Breast epithelium (tissue), 4 donors: ENCODE measurements at regions not wholly inside any gene's neighbourhood (a gene's known extent, or its start where the extent isn't known, plus 50 kb on each side); places are given as distances from the start of the nearest gene placed in this dataset.

Experiments
- DNase-seq, 2 donors: peaks; one replicate each; pipeline ENCODE4 v3.0.0-alpha.2; 2019; ENCODE audit warnings: low spot score in 2 of 2
- H3K27ac ChIP-seq, 2 donors: fragments of 200-600 bp; sonication (generic) in 1 of 2; one replicate each; pipeline ENCODE4 v1.5.1; 2016 to 2019; ENCODE audit warnings: mild to moderate bottlenecking in 1 of 2
- H3K27me3 ChIP-seq, 2 donors: fragments of 200-600 bp; sonication (generic) in 1 of 2; one replicate each; pipeline versions ENCODE4 v1.5.1 to v1.6.0; 2017 to 2019; ENCODE audit warnings: control low read depth in 1 of 2, mild to moderate bottlenecking in 1 of 2
- H3K36me3 ChIP-seq: fragments of 200-600 bp; one replicate; pipeline ENCODE4 v1.5.1; 2019
- H3K4me1 ChIP-seq, 2 donors: fragments of 200-600 bp; sonication (generic); one replicate each; pipeline ENCODE4 v1.5.1; 2016 to 2019; ENCODE audit warnings: control low read depth in 1 of 2
- H3K4me3 ChIP-seq, 3 donors: fragments of 200-600 bp; sonication (generic); 1 replicate in 2 of 3; 2 replicates in 1 of 3; pipeline ENCODE4 v1.5.1; 2016 to 2019; ENCODE audit warnings: mild to moderate bottlenecking in 3 of 3, moderate library complexity in 2 of 3
- H3K9me3 ChIP-seq, 2 donors: fragments of 200-600 bp; sonication (generic) in 1 of 2; one replicate each; pipeline ENCODE4 v1.5.1; 2016 to 2019; ENCODE audit warnings: control low read depth in 1 of 2
- POLR2A ChIP-seq: fragments of 450-650 bp; IDR thresholded peaks from one replicate; pipeline ENCODE4 v1.6.1; 2016; ENCODE audit warnings: antibody characterized with exemption, mild to moderate bottlenecking, moderate library complexity
- POLR2AphosphoS5 ChIP-seq, 3 donors: sonication (generic); formaldehyde crosslinking; IDR thresholded peaks; one replicate each; pipeline ENCODE4 v1.6.1; 2017; ENCODE audit warnings: antibody characterized with exemption in 3 of 3
- intact Hi-C: fragments of 100-400 bp; cut with DNase I; formaldehyde crosslinking; loops from one replicate; pipeline ENCODE4 v1.15.1; 2023; ENCODE audit warnings: low total_unique reads
- TF ChIP-seq, protein P1 (sequence below), 3 donors: fragments of 450-650 bp; IDR thresholded peaks; one replicate each; pipeline ENCODE4 v1.5.1; 2016 to 2017; ENCODE audit warnings: antibody characterized with exemption in 3 of 3, mild to moderate bottlenecking in 3 of 3, moderate library complexity in 3 of 3

DNA sequence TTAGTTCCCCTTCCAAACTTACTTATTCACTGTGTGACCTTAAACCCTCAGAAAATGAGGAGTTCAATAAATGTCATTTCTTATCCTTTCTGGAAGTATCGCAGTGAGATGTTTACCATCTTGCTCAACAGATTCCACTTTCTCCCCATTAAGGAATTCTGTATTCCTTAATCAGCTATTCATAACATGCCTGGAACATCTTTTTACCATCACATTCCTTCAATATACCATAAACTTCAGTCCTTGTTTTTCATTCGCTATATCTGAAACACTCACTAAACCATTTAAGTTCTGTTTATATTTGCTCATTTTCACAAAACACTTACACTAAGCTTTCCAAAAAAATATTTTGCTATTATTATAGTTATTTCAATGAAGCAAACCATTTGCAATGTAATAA is 1158.6 kb downstream of the CDH12 start:
- H3K36me3 ChIP-seq: no peaks in the 10 kb centered on the region
- no peaks in the 10 kb centered on the region for H3K27me3 ChIP-seq
- peaks cover 0 to 7% of the 10 kb centered on the region in 2 donors for H3K9me3 ChIP-seq
- H3K4me1 ChIP-seq: no peaks in the 10 kb centered on the region
- no peak overlapping the region for H3K4me3 ChIP-seq
- intact Hi-C loops: no loop called here
- H3K27ac ChIP-seq: no peak overlapping the region
- DNase-seq: no peak
- TF ChIP-seq, protein P1, sequence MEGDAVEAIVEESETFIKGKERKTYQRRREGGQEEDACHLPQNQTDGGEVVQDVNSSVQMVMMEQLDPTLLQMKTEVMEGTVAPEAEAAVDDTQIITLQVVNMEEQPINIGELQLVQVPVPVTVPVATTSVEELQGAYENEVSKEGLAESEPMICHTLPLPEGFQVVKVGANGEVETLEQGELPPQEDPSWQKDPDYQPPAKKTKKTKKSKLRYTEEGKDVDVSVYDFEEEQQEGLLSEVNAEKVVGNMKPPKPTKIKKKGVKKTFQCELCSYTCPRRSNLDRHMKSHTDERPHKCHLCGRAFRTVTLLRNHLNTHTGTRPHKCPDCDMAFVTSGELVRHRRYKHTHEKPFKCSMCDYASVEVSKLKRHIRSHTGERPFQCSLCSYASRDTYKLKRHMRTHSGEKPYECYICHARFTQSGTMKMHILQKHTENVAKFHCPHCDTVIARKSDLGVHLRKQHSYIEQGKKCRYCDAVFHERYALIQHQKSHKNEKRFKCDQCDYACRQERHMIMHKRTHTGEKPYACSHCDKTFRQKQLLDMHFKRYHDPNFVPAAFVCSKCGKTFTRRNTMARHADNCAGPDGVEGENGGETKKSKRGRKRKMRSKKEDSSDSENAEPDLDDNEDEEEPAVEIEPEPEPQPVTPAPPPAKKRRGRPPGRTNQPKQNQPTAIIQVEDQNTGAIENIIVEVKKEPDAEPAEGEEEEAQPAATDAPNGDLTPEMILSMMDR (IDR thresholded peaks at IDR 0.05): no peak

DNA sequence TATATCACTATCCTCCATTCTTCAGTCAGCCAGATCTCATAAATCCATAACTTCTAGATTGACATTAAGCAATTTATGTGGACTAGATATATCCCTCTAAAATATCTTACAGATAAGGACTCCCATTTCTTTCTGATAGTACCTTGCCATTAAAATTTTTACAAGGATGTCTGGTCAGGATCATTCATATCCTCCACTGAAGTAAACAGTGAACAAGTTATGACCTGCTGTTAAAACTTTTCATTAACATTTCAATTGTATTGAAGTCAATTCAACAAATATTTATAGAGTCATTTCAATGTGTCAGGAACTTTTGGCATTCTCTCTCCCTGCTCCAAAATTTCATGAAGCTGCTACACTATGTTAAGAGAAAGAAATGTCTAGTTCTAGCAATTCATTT is 1159.6 kb downstream of the CDH12 start:
- intact Hi-C loops: no loop called here
- no peak for DNase-seq
- Histone ChIP-seq H3K4me3 (no peak overlapping the region), H3K4me1 (no peaks in the 10 kb centered on the region), H3K27ac (no peak overlapping the region), H3K9me3 (peaks cover 0 to 7% of the 10 kb centered on the region in 2 donors), H3K27me3 (no peaks in the 10 kb centered on the region), H3K36me3 (no peaks in the 10 kb centered on the region)
- TF ChIP-seq POLR2A: no peak
- TF ChIP-seq, protein P1 (IDR thresholded peaks at IDR 0.05): no peak
- TF ChIP-seq POLR2AphosphoS5 (IDR thresholded peaks at IDR 0.05): no peak

DNA sequence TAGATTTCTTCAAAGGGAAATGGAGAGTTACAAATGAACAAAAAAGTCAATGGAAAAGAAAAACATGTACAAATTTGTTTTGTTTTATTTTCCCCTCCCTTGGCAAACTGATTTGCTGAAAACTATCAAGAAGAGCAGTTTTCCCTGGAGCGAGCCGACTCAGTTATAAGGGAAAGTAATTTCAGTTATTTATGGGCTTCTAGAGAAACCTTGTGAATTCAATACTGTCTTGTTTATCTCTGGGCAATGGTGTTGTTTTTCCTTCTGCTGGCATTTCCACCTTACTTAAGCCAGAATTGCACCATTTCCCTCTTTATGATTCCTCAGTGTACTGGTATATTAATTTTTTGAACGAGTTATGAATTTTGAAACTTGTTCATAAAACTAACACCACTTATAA is 1163.6 kb downstream of the CDH12 start:
- intact Hi-C loops: no loop called here
- no peak for DNase-seq
- Histone ChIP-seq H3K4me3 (no peak overlapping the region), H3K27me3 (no peaks in the 10 kb centered on the region), H3K36me3 (no peaks in the 10 kb centered on the region), H3K4me1 (no peaks in the 10 kb centered on the region), H3K9me3 (no peaks in the 10 kb centered on the region), H3K27ac (no peak overlapping the region)
- TF ChIP-seq POLR2AphosphoS5 (IDR thresholded peaks at IDR 0.05) (no peak), POLR2A (no peak)
- TF ChIP-seq, protein P1 (IDR thresholded peaks at IDR 0.05): no peak

DNA sequence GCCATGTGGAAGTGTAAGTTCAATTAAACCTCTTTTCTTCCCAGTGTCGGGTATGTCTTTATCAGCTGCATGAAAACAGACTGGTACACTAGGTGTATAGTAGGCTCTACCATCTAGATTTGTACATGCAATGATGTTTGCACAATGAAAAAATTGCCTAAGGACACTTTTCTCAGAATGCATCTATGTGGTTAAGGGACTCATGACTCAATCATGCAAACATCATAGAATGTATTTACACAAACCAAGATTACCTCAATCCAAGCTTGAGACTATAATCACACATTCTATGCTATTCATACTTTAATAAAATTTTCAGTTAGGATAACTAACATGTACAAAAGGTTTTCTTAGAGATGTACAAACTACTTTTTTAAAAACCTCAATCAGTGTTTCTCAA is 1164.5 kb downstream of the CDH12 start:
- Histone ChIP-seq H3K36me3 (no peaks in the 10 kb centered on the region), H3K9me3 (no peaks in the 10 kb centered on the region), H3K4me3 (no peak overlapping the region), H3K4me1 (no peaks in the 10 kb centered on the region), H3K27me3 (no peaks in the 10 kb centered on the region), H3K27ac (no peak overlapping the region)
- no peak for DNase-seq
- intact Hi-C loops: no loop called here
- TF ChIP-seq POLR2AphosphoS5 (IDR thresholded peaks at IDR 0.05) (no peak), POLR2A (no peak)
- TF ChIP-seq, protein P1 (IDR thresholded peaks at IDR 0.05): no peak

DNA sequence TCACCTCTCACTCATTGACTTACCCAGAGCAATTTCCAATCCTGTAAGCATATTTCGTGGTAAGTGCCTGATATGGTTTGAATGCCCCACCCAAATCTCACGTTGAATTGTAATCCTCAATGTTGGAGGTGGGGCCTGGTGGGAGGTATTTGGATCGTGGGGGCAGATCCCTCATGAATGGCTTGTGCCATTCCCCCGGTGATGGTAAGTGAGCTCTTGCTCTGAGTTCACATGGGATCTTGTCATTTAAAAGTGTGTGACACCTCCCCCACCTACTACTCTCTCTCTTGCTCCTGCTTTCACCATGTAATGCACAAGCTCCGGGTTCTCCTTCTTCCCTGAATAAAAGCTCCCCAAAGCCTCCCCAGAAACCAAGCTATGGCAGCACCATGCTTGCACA is 1165.5 kb downstream of the CDH12 start:
- no peak overlapping the region for H3K27ac ChIP-seq
- H3K4me1 ChIP-seq: no peaks in the 10 kb centered on the region
- H3K9me3 ChIP-seq: no peaks in the 10 kb centered on the region
- H3K4me3 ChIP-seq: no peak overlapping the region
- no peaks in the 10 kb centered on the region for H3K27me3 ChIP-seq
- no peak for DNase-seq
- intact Hi-C loops: no loop called here
- H3K36me3 ChIP-seq: no peaks in the 10 kb centered on the region
- TF ChIP-seq POLR2A (no peak), POLR2AphosphoS5 (IDR thresholded peaks at IDR 0.05) (no peak)
- TF ChIP-seq, protein P1 (IDR thresholded peaks at IDR 0.05): no peak
